Body of pancreas (tissue), 4 donors: ENCODE measurements at regions not wholly inside any gene's neighbourhood (a gene's known extent, or its start where the extent isn't known, plus 50 kb on each side); places are given as distances from the start of the nearest gene placed in this dataset.

ENCODE experiments used
- POLR2A ChIP-seq, 3 donors: fragments of 450-650 bp; IDR thresholded peaks; one replicate each; pipeline ENCODE4 v1.6.1; 2016; ENCODE audit warnings: antibody characterized with exemption in 3 of 3, mild to moderate bottlenecking in 2 of 3
- TF ChIP-seq, protein P1 (sequence below), 7 experiments: fragments of 450-650 bp in 4 of 7; fragments of 200-600 bp in 3 of 7; sonication (generic) in 3 of 7; IDR thresholded peaks; one replicate each; pipeline ENCODE4 v1.5.1; 2016 to 2019; ENCODE audit warnings: antibody characterized with exemption in 7 of 7

DNA sequence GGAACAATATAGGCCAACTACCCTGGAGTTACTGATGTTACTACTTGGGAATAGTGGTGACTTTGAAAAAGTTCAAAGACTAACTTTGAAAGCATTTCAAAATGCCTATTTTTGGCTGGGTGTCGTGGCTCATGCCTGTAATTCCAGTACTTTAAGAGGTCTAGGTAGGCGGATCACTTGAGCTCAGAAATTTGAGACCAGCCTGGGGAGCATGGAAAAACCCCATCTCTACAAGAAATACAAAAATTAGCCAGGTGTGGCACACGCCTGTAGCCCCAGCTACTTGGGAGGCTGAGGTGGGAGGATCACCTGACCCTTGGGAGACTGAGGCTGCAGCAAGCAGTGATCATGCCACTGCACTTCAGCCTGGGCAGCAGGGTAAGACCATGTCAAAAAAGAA lies 105.3 kb downstream of the ARRDC3 start:
- TF ChIP-seq POLR2A (IDR thresholded peaks at IDR 0.05) = no peak
- TF ChIP-seq, protein P1, sequence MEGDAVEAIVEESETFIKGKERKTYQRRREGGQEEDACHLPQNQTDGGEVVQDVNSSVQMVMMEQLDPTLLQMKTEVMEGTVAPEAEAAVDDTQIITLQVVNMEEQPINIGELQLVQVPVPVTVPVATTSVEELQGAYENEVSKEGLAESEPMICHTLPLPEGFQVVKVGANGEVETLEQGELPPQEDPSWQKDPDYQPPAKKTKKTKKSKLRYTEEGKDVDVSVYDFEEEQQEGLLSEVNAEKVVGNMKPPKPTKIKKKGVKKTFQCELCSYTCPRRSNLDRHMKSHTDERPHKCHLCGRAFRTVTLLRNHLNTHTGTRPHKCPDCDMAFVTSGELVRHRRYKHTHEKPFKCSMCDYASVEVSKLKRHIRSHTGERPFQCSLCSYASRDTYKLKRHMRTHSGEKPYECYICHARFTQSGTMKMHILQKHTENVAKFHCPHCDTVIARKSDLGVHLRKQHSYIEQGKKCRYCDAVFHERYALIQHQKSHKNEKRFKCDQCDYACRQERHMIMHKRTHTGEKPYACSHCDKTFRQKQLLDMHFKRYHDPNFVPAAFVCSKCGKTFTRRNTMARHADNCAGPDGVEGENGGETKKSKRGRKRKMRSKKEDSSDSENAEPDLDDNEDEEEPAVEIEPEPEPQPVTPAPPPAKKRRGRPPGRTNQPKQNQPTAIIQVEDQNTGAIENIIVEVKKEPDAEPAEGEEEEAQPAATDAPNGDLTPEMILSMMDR (IDR thresholded peaks at IDR 0.05) = no peak
